SK-N-MC (cell line): ENCODE measurements at regions not wholly inside any gene's neighbourhood (a gene's known extent, or its start where the extent isn't known, plus 50 kb on each side); places are given as distances from the start of the nearest gene placed in this dataset.

Experiments used
- EZH2 ChIP-seq: fragments of 200-600 bp; sonication (generic); IDR thresholded peaks from one replicate; pipeline ENCODE4 v1.6.1; 2017; ENCODE audit warnings: antibody characterized with exemption
- FOXP2 ChIP-seq: optimal IDR thresholded peaks from 2 replicates; pipeline ENCODE3; 2011; ENCODE audit warnings: mild to moderate bottlenecking, moderate library complexity; ENCODE audit not compliant: insufficient read depth; ENCODE audit errors: extremely low read length, control extremely low read depth
- POLR2AphosphoS5 ChIP-seq: IDR thresholded peaks from 2 replicates; pipeline ENCODE4 v1.6.1; 2012; ENCODE audit warnings: mild to moderate bottlenecking, low read depth, low read length, borderline replicate concordance

DNA sequence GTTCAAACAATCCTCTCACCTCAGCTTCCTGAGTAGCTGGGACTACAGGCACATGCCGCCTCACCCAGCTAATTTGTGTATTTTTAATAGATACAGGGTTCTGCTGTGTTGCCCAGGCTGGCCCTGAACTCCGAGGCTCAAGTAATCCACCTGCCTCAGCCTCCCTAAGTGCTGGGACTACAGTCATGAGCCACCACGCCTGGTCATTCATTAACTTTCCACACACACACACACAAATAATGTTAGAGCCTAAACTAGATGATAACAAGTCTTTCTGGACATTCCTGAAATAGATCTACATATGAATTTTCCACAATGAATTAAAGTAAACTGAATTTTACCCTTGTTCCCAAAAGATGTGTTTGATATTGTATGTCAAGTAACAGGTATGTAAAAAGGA is 776.0 kb downstream of the GALC start:
- TF ChIP-seq POLR2AphosphoS5 (no peak), FOXP2 (no peak), EZH2 (no peak)
